ENCODE measurements at regions not wholly inside any gene's neighbourhood (a gene's known extent, or its start where the extent isn't known, plus 50 kb on each side); places are given as distances from the start of the nearest gene placed in this dataset.

DNA sequence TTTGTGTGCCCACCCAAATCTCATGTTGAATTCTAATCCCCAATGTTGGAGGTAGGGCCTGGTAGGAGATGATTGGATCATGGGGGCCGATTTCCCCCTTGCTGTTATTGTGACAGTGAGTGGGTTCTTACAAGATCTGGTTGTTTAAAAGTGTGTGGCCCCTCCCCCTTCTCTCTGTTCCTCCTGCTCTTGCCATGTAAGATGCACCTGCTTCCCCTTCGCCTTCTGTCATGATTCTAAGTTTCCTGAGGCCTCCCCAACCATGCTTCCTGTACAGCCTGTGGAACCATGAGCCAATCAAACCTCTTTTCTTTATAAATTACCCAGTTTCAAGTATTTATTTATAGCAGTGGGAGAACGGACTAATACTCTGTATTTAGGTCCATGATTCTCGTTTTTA is 588.1 kb downstream of the DCDC2C start:
- no peak for TF ChIP-seq EZH2phosphoT487 (IDR thresholded peaks at IDR 0.05)
- TF ChIP-seq, protein P1, sequence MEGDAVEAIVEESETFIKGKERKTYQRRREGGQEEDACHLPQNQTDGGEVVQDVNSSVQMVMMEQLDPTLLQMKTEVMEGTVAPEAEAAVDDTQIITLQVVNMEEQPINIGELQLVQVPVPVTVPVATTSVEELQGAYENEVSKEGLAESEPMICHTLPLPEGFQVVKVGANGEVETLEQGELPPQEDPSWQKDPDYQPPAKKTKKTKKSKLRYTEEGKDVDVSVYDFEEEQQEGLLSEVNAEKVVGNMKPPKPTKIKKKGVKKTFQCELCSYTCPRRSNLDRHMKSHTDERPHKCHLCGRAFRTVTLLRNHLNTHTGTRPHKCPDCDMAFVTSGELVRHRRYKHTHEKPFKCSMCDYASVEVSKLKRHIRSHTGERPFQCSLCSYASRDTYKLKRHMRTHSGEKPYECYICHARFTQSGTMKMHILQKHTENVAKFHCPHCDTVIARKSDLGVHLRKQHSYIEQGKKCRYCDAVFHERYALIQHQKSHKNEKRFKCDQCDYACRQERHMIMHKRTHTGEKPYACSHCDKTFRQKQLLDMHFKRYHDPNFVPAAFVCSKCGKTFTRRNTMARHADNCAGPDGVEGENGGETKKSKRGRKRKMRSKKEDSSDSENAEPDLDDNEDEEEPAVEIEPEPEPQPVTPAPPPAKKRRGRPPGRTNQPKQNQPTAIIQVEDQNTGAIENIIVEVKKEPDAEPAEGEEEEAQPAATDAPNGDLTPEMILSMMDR (IDR thresholded peaks at IDR 0.05) = no peak
- TF ChIP-seq EZH2 (IDR thresholded peaks at IDR 0.05) = no peak
- H3K27ac Mint-ChIP-seq = no peak overlapping the region
- H3K4me1 Mint-ChIP-seq = no peaks in the 10 kb centered on the region
- H3K4me1 ChIP-seq = no peaks in the 10 kb centered on the region
- H3K9ac ChIP-seq = no peak overlapping the region
- H3K36me3 Mint-ChIP-seq = no peaks in the 10 kb centered on the region
- H3K4me2 ChIP-seq = no peak overlapping the region
- H3K36me3 ChIP-seq = no peaks in the 10 kb centered on the region
- no peak overlapping the region for H3K4me3 Mint-ChIP-seq
- no peak for DNase-seq (ENCODE audit: low spot score)
- H3K9me3 ChIP-seq (ENCODE audit: low read depth) = no peaks in the 10 kb centered on the region
- H3K9me3 Mint-ChIP-seq = peaks cover 3% of the 10 kb centered on the region
- no peak overlapping the region for H3K27ac ChIP-seq
- no peaks in the 10 kb centered on the region for H4K20me1 ChIP-seq (ENCODE audit: low read depth)
- no peaks in the 10 kb centered on the region for H3F3A ChIP-seq (ENCODE audit: low read depth)
- no peaks in the 10 kb centered on the region for H3K27me3 ChIP-seq
- no peaks in the 10 kb centered on the region for H3K27me3 Mint-ChIP-seq (ENCODE audit: insufficient read depth, low read depth)
- H3K4me3 ChIP-seq = no peak overlapping the region
- H2AFZ ChIP-seq (replicated peaks) = no peak overlapping the region
- H3K79me2 ChIP-seq (ENCODE audit: low read depth) = no peaks in the 10 kb centered on the region

DNA sequence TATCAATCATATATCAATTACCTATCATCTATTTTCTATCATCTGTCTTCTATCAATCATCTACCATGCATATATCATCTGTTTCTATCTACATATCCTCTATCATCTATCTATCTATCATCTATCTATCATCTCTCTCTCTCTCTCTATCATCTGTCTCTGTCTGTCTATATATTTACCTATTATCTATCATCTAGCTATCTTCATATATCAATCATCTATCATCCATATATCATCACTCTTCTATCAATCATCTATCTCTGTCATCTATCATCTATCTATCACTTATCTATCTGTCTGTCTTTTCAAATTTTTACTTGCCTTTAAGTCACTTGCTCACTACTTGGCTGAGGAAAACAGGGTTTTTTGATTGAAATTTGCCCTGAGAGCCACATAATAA is 592.3 kb downstream of the DCDC2C start:
- TF ChIP-seq EZH2phosphoT487 (IDR thresholded peaks at IDR 0.05) (no peak), EZH2 (IDR thresholded peaks at IDR 0.05) (no peak)
- TF ChIP-seq, protein P1 (IDR thresholded peaks at IDR 0.05) = no peak
- Histone ChIP-seq H3K9ac (no peak overlapping the region), H3K4me1 (no peaks in the 10 kb centered on the region), H3K27me3 (no peaks in the 10 kb centered on the region), H3K9me3 (ENCODE audit: low read depth) (no peaks in the 10 kb centered on the region), H3F3A (ENCODE audit: low read depth) (no peaks in the 10 kb centered on the region), H2AFZ (replicated peaks) (no peak overlapping the region), H3K4me2 (no peak overlapping the region), H3K4me3 (no peak overlapping the region), H3K27ac (no peak overlapping the region), H3K36me3 (no peaks in the 10 kb centered on the region), H4K20me1 (ENCODE audit: low read depth) (no peaks in the 10 kb centered on the region), H3K79me2 (ENCODE audit: low read depth) (no peaks in the 10 kb centered on the region)
- H3K9me3 Mint-ChIP-seq = no peaks in the 10 kb centered on the region
- no peaks in the 10 kb centered on the region for H3K4me1 Mint-ChIP-seq
- DNase-seq (ENCODE audit: low spot score) = no peak
- no peak overlapping the region for H3K4me3 Mint-ChIP-seq
- H3K36me3 Mint-ChIP-seq = no peaks in the 10 kb centered on the region
- H3K27ac Mint-ChIP-seq = no peak overlapping the region
- no peaks in the 10 kb centered on the region for H3K27me3 Mint-ChIP-seq (ENCODE audit: insufficient read depth, low read depth)

GRCh38 chr2:4300616-4301015 is 597.2 kb downstream of the DCDC2C start:
- no peak overlapping the region for H3K9ac ChIP-seq
- no peaks in the 10 kb centered on the region for H3K36me3 Mint-ChIP-seq
- H3K4me2 ChIP-seq = no peak overlapping the region
- H3K4me3 Mint-ChIP-seq = no peak overlapping the region
- no peaks in the 10 kb centered on the region for H3K27me3 ChIP-seq
- H4K20me1 ChIP-seq (ENCODE audit: low read depth) = no peaks in the 10 kb centered on the region
- no peaks in the 10 kb centered on the region for H3K4me1 ChIP-seq
- TF ChIP-seq EZH2 (IDR thresholded peaks at IDR 0.05) = no peak
- TF ChIP-seq, protein P1 (IDR thresholded peaks at IDR 0.05) = no peak
- no peak for TF ChIP-seq EZH2phosphoT487 (IDR thresholded peaks at IDR 0.05)
- H3F3A ChIP-seq (ENCODE audit: low read depth) = no peaks in the 10 kb centered on the region
- no peak overlapping the region for H3K4me3 ChIP-seq
- H3K4me1 Mint-ChIP-seq = no peaks in the 10 kb centered on the region
- no peak overlapping the region for H3K27ac ChIP-seq
- H3K9me3 ChIP-seq (ENCODE audit: low read depth) = no peaks in the 10 kb centered on the region
- no peak overlapping the region for H3K27ac Mint-ChIP-seq
- H3K9me3 Mint-ChIP-seq = peaks cover 2% of the 10 kb centered on the region
- H3K79me2 ChIP-seq (ENCODE audit: low read depth) = no peaks in the 10 kb centered on the region
- no peak for DNase-seq (ENCODE audit: low spot score)
- H3K27me3 Mint-ChIP-seq (ENCODE audit: insufficient read depth, low read depth) = no peaks in the 10 kb centered on the region
- H2AFZ ChIP-seq (replicated peaks) = no peak overlapping the region
- H3K36me3 ChIP-seq = no peaks in the 10 kb centered on the region

DNA sequence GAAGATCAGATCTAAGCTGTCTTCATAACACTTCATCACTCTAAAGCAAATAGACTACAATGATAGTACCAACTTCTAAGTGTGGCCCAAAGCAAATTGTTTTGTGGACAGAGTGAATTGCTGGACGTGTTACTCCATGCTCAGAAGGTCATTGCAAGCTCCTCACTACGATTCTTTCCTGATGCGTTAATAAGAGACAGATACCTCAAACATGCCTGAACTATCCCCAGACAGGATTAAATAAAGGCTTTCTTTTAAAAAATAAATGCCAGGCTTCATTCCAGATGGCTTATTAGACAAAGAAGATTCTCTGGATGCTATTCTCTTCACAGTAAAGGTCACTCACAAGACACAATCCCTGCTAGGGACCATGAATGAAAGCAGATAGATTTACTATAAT is 621.2 kb downstream of the DCDC2C start:
- H2AFZ ChIP-seq (replicated peaks) = no peak overlapping the region
- H3K27me3 Mint-ChIP-seq (ENCODE audit: insufficient read depth, low read depth) = no peaks in the 10 kb centered on the region
- no peaks in the 10 kb centered on the region for H3K4me1 Mint-ChIP-seq
- no peaks in the 10 kb centered on the region for H3K79me2 ChIP-seq (ENCODE audit: low read depth)
- H3F3A ChIP-seq (ENCODE audit: low read depth) = no peaks in the 10 kb centered on the region
- no peak for DNase-seq (ENCODE audit: low spot score)
- no peaks in the 10 kb centered on the region for H3K9me3 Mint-ChIP-seq
- H3K27ac ChIP-seq = no peak overlapping the region
- H3K36me3 ChIP-seq = no peaks in the 10 kb centered on the region
- no peak overlapping the region for H3K4me2 ChIP-seq
- H3K4me1 ChIP-seq = no peaks in the 10 kb centered on the region
- no peak for TF ChIP-seq EZH2phosphoT487 (IDR thresholded peaks at IDR 0.05)
- TF ChIP-seq, protein P1 (IDR thresholded peaks at IDR 0.05) = no peak
- no peak overlapping the region for H3K27ac Mint-ChIP-seq
- no peaks in the 10 kb centered on the region for H3K9me3 ChIP-seq (ENCODE audit: low read depth)
- no peaks in the 10 kb centered on the region for H3K27me3 ChIP-seq
- no peaks in the 10 kb centered on the region for H4K20me1 ChIP-seq (ENCODE audit: low read depth)
- no peaks in the 10 kb centered on the region for H3K36me3 Mint-ChIP-seq
- H3K4me3 Mint-ChIP-seq = no peak overlapping the region
- H3K9ac ChIP-seq = no peak overlapping the region
- no peak overlapping the region for H3K4me3 ChIP-seq

Measured in neural progenitor cell (in vitro differentiated cells).